HCT116 (cell line): ENCODE measurements at regions not wholly inside any gene's neighbourhood (a gene's known extent, or its start where the extent isn't known, plus 50 kb on each side); places are given as distances from the start of the nearest gene placed in this dataset.

Experiments
- CEBPB ChIP-seq: IDR thresholded peaks from 2 replicates; pipeline ENCODE4 v1.6.1; 2012; ENCODE audit warnings: low read depth
- EZH2 ChIP-seq: fragments of 200-600 bp; sonication (generic); IDR thresholded peaks from 2 replicates; pipeline ENCODE4 v1.6.1; 2017; ENCODE audit warnings: antibody characterized with exemption, mixed run types
- EZH2phosphoT487 ChIP-seq: fragments of 200-600 bp; IDR thresholded peaks from 2 replicates; pipeline ENCODE4 v1.6.1; 2018; ENCODE audit warnings: antibody characterized with exemption, borderline replicate concordance
- POLR2A ChIP-seq: IDR thresholded peaks from 2 replicates; pipeline ENCODE4 v1.7.0; 2011; ENCODE audit warnings: borderline replicate concordance; ENCODE audit not compliant: insufficient read depth, insufficient read length; ENCODE audit errors: extremely low read depth
- POLR2AphosphoS5 ChIP-seq: IDR thresholded peaks from 2 replicates; pipeline ENCODE4 v1.6.1; 2011; ENCODE audit warnings: mild to moderate bottlenecking, low read depth, low read length, moderate library complexity
- RAD21 ChIP-seq: IDR thresholded peaks from 2 replicates; pipeline ENCODE4 v1.6.1; 2012; ENCODE audit warnings: low read depth, mild to moderate bottlenecking
- SIN3A ChIP-seq: IDR thresholded peaks from 2 replicates; pipeline ENCODE4 v1.6.1; 2012; ENCODE audit warnings: low read depth
- SP1 ChIP-seq: IDR thresholded peaks from 2 replicates; pipeline ENCODE4 v1.6.1; 2012; ENCODE audit warnings: low read depth
- TCF7L2 ChIP-seq: IDR thresholded peaks from 2 replicates; pipeline ENCODE4 v1.7.0; 2011; ENCODE audit warnings: borderline replicate concordance, inconsistent platforms; ENCODE audit not compliant: insufficient read depth, insufficient read length; ENCODE audit errors: extremely low read depth
- ZFX ChIP-seq: fragments of 450-650 bp; IDR thresholded peaks from 2 replicates; pipeline ENCODE4 v1.6.1; 2017
- TF ChIP-seq, protein P1 (sequence below): IDR thresholded peaks from 2 replicates; pipeline ENCODE4 v1.6.1; 2012; ENCODE audit warnings: low read depth
- TF ChIP-seq, protein P2 (sequence below), 3 experiments: fragments of 200-600 bp in 1 of 3; sonication (generic) in 1 of 3; IDR thresholded peaks in 2 of 3; conservative IDR thresholded peaks in 1 of 3; 2 replicates each; pipeline ENCODE4 v1.5.1; 2012 to 2017; ENCODE audit warnings: low read depth in 2 of 3, low read length in 2 of 3, antibody characterized with exemption in 1 of 3, borderline replicate concordance in 1 of 3, control low read depth in 1 of 3, mild to moderate bottlenecking in 1 of 3, mixed read lengths in 1 of 3, mixed run types in 1 of 3, moderate library complexity in 1 of 3; ENCODE audit not compliant: insufficient read depth in 1 of 3
- TF ChIP-seq, protein P3 (sequence below): IDR thresholded peaks from 2 replicates; pipeline ENCODE4 v1.6.1; 2012
- TF ChIP-seq, protein P4 (sequence below): IDR thresholded peaks from 2 replicates; pipeline ENCODE4 v1.6.1; 2012

DNA sequence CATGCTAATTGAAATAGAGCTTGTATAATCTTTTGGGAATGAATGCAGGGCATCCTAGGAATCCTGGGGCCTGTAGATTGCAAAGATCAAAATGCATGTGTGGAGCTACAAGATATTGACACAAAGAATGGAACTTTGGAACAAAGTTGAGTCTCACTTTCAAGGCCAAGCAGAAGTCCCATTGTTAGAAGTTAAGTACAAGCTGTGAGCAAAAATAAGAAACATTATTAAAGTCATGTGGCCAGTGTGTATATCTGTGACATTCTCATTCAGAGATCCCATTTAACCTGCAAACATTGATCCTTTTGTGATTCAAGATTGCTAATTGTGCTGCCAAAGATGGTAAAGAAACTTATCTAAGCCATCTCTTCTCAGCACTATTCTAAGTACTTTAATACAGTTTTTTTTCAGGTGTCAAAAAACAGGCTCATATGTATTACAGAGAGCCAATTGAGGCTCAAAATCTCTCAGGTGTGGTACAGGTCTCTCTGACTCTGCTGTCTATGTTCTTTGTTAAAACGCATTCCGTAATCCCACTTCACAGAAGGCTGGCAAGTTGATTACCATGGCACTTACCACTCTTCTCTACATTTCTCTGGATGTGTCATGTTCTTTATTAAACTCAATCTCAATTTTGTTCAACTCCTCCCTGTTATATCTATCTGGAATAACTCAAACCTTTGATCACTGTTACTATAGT, 704.4 kb upstream of the NEGR1 start:
- TF ChIP-seq, protein P1, sequence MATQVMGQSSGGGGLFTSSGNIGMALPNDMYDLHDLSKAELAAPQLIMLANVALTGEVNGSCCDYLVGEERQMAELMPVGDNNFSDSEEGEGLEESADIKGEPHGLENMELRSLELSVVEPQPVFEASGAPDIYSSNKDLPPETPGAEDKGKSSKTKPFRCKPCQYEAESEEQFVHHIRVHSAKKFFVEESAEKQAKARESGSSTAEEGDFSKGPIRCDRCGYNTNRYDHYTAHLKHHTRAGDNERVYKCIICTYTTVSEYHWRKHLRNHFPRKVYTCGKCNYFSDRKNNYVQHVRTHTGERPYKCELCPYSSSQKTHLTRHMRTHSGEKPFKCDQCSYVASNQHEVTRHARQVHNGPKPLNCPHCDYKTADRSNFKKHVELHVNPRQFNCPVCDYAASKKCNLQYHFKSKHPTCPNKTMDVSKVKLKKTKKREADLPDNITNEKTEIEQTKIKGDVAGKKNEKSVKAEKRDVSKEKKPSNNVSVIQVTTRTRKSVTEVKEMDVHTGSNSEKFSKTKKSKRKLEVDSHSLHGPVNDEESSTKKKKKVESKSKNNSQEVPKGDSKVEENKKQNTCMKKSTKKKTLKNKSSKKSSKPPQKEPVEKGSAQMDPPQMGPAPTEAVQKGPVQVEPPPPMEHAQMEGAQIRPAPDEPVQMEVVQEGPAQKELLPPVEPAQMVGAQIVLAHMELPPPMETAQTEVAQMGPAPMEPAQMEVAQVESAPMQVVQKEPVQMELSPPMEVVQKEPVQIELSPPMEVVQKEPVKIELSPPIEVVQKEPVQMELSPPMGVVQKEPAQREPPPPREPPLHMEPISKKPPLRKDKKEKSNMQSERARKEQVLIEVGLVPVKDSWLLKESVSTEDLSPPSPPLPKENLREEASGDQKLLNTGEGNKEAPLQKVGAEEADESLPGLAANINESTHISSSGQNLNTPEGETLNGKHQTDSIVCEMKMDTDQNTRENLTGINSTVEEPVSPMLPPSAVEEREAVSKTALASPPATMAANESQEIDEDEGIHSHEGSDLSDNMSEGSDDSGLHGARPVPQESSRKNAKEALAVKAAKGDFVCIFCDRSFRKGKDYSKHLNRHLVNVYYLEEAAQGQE: no peak
- TF ChIP-seq, protein P2, sequence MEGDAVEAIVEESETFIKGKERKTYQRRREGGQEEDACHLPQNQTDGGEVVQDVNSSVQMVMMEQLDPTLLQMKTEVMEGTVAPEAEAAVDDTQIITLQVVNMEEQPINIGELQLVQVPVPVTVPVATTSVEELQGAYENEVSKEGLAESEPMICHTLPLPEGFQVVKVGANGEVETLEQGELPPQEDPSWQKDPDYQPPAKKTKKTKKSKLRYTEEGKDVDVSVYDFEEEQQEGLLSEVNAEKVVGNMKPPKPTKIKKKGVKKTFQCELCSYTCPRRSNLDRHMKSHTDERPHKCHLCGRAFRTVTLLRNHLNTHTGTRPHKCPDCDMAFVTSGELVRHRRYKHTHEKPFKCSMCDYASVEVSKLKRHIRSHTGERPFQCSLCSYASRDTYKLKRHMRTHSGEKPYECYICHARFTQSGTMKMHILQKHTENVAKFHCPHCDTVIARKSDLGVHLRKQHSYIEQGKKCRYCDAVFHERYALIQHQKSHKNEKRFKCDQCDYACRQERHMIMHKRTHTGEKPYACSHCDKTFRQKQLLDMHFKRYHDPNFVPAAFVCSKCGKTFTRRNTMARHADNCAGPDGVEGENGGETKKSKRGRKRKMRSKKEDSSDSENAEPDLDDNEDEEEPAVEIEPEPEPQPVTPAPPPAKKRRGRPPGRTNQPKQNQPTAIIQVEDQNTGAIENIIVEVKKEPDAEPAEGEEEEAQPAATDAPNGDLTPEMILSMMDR (IDR thresholded peaks at IDR 0.05 in 2 of 3, conservative IDR thresholded peaks at IDR 0.05 in 1 of 3; ENCODE audit: borderline replicate concordance in 1 of 3, insufficient read depth in 1 of 3, low read depth in 2 of 3, low read length in 2 of 3): no peak
- no peak for TF ChIP-seq CEBPB
- TF ChIP-seq POLR2A: no peak
- no peak for TF ChIP-seq POLR2AphosphoS5
- TF ChIP-seq, protein P3, sequence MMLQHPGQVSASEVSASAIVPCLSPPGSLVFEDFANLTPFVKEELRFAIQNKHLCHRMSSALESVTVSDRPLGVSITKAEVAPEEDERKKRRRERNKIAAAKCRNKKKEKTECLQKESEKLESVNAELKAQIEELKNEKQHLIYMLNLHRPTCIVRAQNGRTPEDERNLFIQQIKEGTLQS: no peak
- no peak for TF ChIP-seq RAD21
- TF ChIP-seq, protein P4, sequence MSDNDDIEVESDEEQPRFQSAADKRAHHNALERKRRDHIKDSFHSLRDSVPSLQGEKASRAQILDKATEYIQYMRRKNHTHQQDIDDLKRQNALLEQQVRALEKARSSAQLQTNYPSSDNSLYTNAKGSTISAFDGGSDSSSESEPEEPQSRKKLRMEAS: no peak
- no peak for TF ChIP-seq ZFX
- no peak for TF ChIP-seq SIN3A
- TF ChIP-seq TCF7L2: no peak
- TF ChIP-seq EZH2phosphoT487: no peak
- TF ChIP-seq EZH2: no peak
- no peak for TF ChIP-seq SP1
